ENCODE measurements at regions not wholly inside any gene's neighbourhood (a gene's known extent, or its start where the extent isn't known, plus 50 kb on each side); places are given as distances from the start of the nearest gene placed in this dataset.

GRCh38 chr11:15745266-15745665 is 611.1 kb downstream of the SOX6 start:
- no peak overlapping the region for H3K4me3 ChIP-seq (ENCODE audit: low read length, poor library complexity, severe bottlenecking)
- no peaks in the 10 kb centered on the region for H3K36me3 ChIP-seq (ENCODE audit: insufficient read depth, low read length)
- no peaks in the 10 kb centered on the region for H3K9me3 ChIP-seq (ENCODE audit: insufficient read depth, low read depth, low read length)
- no peak overlapping the region for H3K4me2 ChIP-seq (ENCODE audit: low read depth, low read length, poor library complexity, severe bottlenecking)
- H3K27me3 ChIP-seq (ENCODE audit: insufficient read depth, low read length, poor library complexity, severe bottlenecking), result no peaks in the 10 kb centered on the region
- H4K20me1 ChIP-seq (ENCODE audit: insufficient read depth, low read length, poor library complexity, severe bottlenecking), result no peaks in the 10 kb centered on the region
- H3F3A ChIP-seq (ENCODE audit: low read depth), result no peaks in the 10 kb centered on the region
- no peaks in the 10 kb centered on the region for H3K9me2 ChIP-seq (replicated peaks; ENCODE audit: low read depth, low read length)
- TF ChIP-seq, protein P1, sequence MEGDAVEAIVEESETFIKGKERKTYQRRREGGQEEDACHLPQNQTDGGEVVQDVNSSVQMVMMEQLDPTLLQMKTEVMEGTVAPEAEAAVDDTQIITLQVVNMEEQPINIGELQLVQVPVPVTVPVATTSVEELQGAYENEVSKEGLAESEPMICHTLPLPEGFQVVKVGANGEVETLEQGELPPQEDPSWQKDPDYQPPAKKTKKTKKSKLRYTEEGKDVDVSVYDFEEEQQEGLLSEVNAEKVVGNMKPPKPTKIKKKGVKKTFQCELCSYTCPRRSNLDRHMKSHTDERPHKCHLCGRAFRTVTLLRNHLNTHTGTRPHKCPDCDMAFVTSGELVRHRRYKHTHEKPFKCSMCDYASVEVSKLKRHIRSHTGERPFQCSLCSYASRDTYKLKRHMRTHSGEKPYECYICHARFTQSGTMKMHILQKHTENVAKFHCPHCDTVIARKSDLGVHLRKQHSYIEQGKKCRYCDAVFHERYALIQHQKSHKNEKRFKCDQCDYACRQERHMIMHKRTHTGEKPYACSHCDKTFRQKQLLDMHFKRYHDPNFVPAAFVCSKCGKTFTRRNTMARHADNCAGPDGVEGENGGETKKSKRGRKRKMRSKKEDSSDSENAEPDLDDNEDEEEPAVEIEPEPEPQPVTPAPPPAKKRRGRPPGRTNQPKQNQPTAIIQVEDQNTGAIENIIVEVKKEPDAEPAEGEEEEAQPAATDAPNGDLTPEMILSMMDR (conservative IDR thresholded peaks at IDR 0.05; ENCODE audit: low read length), result no peak
- TF ChIP-seq EZH2phosphoT487 (IDR thresholded peaks at IDR 0.05; ENCODE audit: borderline replicate concordance), result no peak
- H3K79me2 ChIP-seq (ENCODE audit: insufficient read depth, low read length), result no peaks in the 10 kb centered on the region
- H3K4me1 ChIP-seq (ENCODE audit: insufficient read depth, low read length, poor library complexity, severe bottlenecking), result no peaks in the 10 kb centered on the region
- H2AFZ ChIP-seq (ENCODE audit: low read length), result no peak overlapping the region
- H3K9ac ChIP-seq (ENCODE audit: low read depth, low read length, poor library complexity, severe bottlenecking), result no peak overlapping the region

DNA sequence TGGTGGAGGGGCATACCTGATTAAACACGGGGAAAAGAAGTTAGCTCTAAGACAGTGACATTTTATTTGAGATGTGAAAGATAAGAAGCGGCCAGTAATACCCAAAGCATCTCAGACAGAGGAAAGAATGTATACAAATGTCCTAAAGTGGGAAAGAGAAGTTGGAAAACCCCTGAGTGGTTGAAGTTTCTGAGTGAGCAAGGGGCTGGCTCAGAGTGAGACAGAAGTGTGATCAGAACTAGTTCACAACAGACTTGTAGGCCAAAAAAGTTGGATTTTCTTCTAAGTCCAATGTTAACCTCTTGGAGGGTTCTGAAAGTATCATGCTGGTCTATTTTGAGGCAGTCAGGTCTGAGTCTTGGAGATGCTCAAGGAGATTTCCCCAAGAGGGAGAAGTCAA is 608.7 kb downstream of the SOX6 start:
- Histone ChIP-seq H3K9me3 (ENCODE audit: insufficient read depth, low read depth, low read length) (no peaks in the 10 kb centered on the region), H3K4me2 (ENCODE audit: low read depth, low read length, poor library complexity, severe bottlenecking) (no peak overlapping the region), H3K79me2 (ENCODE audit: insufficient read depth, low read length) (no peaks in the 10 kb centered on the region), H3K27me3 (ENCODE audit: insufficient read depth, low read length, poor library complexity, severe bottlenecking) (no peaks in the 10 kb centered on the region), H3K36me3 (ENCODE audit: insufficient read depth, low read length) (no peaks in the 10 kb centered on the region), H3F3A (ENCODE audit: low read depth) (no peaks in the 10 kb centered on the region), H4K20me1 (ENCODE audit: insufficient read depth, low read length, poor library complexity, severe bottlenecking) (no peaks in the 10 kb centered on the region), H3K9me2 (replicated peaks; ENCODE audit: low read depth, low read length) (no peaks in the 10 kb centered on the region), H2AFZ (ENCODE audit: low read length) (no peak overlapping the region), H3K4me3 (ENCODE audit: low read length, poor library complexity, severe bottlenecking) (no peak overlapping the region), H3K4me1 (ENCODE audit: insufficient read depth, low read length, poor library complexity, severe bottlenecking) (no peaks in the 10 kb centered on the region), H3K9ac (ENCODE audit: low read depth, low read length, poor library complexity, severe bottlenecking) (no peak overlapping the region)
- TF ChIP-seq, protein P1 (conservative IDR thresholded peaks at IDR 0.05; ENCODE audit: low read length), result no peak
- TF ChIP-seq EZH2phosphoT487 (IDR thresholded peaks at IDR 0.05; ENCODE audit: borderline replicate concordance), result no peak

GRCh38 chr11:15748132-15748531 is 608.2 kb downstream of the SOX6 start:
- no peak overlapping the region for H2AFZ ChIP-seq (ENCODE audit: low read length)
- no peaks in the 10 kb centered on the region for H4K20me1 ChIP-seq (ENCODE audit: insufficient read depth, low read length, poor library complexity, severe bottlenecking)
- TF ChIP-seq, protein P1 (conservative IDR thresholded peaks at IDR 0.05; ENCODE audit: low read length), result no peak
- no peak for TF ChIP-seq EZH2phosphoT487 (IDR thresholded peaks at IDR 0.05; ENCODE audit: borderline replicate concordance)
- H3K4me3 ChIP-seq (ENCODE audit: low read length, poor library complexity, severe bottlenecking), result no peak overlapping the region
- no peaks in the 10 kb centered on the region for H3K36me3 ChIP-seq (ENCODE audit: insufficient read depth, low read length)
- no peaks in the 10 kb centered on the region for H3K79me2 ChIP-seq (ENCODE audit: insufficient read depth, low read length)
- H3F3A ChIP-seq (ENCODE audit: low read depth), result no peaks in the 10 kb centered on the region
- no peaks in the 10 kb centered on the region for H3K9me2 ChIP-seq (replicated peaks; ENCODE audit: low read depth, low read length)
- no peak overlapping the region for H3K4me2 ChIP-seq (ENCODE audit: low read depth, low read length, poor library complexity, severe bottlenecking)
- H3K9me3 ChIP-seq (ENCODE audit: insufficient read depth, low read depth, low read length), result no peaks in the 10 kb centered on the region
- no peaks in the 10 kb centered on the region for H3K27me3 ChIP-seq (ENCODE audit: insufficient read depth, low read length, poor library complexity, severe bottlenecking)
- no peak overlapping the region for H3K9ac ChIP-seq (ENCODE audit: low read depth, low read length, poor library complexity, severe bottlenecking)
- no peaks in the 10 kb centered on the region for H3K4me1 ChIP-seq (ENCODE audit: insufficient read depth, low read length, poor library complexity, severe bottlenecking)
